GM12865 (cell line): ENCODE measurements at regions not wholly inside any gene's neighbourhood (a gene's known extent, or its start where the extent isn't known, plus 50 kb on each side); places are given as distances from the start of the nearest gene placed in this dataset.

ENCODE experiments used
- DNase-seq: peaks from one replicate; pipeline ENCODE4 v3.0.0; 2010; ENCODE audit warnings: low read depth
- H3K4me3 ChIP-seq: 2 replicates; pipeline ENCODE4 v1.5.1; 2011; ENCODE audit warnings: mild to moderate bottlenecking, low read depth, low read length, control low read depth
- TF ChIP-seq, protein P1 (sequence below): IDR thresholded peaks from 2 replicates; pipeline ENCODE4 v1.5.1; 2011; ENCODE audit warnings: low read length, control low read depth, low read depth, inconsistent platforms; ENCODE audit not compliant: insufficient read depth; ENCODE audit errors: missing control alignments

DNA sequence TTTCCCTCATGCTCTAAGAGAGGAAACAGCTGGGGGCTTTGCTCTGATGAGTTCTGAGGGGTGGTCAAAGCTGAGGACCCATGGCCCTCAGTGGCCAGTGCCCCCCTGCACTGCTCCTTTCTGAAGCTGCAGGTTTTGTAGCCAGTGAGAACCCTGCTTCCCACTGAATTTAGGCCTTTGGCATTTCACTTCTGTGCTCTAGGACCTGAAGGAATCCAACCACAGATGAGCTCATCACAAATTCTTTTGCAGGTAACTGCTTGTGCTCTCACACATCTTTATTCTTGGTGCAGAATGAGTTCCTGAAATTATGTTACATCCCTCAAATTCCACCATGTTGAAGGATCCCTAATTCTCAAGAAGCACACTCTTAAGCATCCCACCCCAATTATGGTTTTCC is 248.7 kb upstream of the IRF2BP2 start:
- TF ChIP-seq, protein P1, sequence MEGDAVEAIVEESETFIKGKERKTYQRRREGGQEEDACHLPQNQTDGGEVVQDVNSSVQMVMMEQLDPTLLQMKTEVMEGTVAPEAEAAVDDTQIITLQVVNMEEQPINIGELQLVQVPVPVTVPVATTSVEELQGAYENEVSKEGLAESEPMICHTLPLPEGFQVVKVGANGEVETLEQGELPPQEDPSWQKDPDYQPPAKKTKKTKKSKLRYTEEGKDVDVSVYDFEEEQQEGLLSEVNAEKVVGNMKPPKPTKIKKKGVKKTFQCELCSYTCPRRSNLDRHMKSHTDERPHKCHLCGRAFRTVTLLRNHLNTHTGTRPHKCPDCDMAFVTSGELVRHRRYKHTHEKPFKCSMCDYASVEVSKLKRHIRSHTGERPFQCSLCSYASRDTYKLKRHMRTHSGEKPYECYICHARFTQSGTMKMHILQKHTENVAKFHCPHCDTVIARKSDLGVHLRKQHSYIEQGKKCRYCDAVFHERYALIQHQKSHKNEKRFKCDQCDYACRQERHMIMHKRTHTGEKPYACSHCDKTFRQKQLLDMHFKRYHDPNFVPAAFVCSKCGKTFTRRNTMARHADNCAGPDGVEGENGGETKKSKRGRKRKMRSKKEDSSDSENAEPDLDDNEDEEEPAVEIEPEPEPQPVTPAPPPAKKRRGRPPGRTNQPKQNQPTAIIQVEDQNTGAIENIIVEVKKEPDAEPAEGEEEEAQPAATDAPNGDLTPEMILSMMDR = no peak
- no peak for DNase-seq
- no peak overlapping the region for H3K4me3 ChIP-seq

DNA sequence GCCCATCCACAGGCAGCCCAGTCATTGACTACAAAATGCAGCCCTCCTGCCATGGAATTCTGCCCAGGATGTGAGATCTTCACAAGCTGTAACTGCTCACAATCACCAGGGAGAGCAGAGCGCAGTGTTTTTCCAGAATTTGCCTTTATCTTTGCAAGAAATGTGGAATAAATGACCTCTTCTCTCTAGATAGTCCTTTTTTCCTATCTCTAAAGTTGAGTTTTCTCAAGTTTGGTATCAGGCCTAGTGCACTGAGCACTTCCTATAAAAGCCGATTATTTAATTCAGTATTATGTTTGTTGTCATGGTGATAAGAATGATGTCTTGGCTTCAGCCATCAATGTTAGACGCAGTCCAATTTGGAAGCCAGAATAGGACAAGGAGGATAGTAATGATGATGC is 246.9 kb upstream of the IRF2BP2 start:
- no peak for DNase-seq
- H3K4me3 ChIP-seq = no peak overlapping the region
- TF ChIP-seq, protein P1 = no peak

DNA sequence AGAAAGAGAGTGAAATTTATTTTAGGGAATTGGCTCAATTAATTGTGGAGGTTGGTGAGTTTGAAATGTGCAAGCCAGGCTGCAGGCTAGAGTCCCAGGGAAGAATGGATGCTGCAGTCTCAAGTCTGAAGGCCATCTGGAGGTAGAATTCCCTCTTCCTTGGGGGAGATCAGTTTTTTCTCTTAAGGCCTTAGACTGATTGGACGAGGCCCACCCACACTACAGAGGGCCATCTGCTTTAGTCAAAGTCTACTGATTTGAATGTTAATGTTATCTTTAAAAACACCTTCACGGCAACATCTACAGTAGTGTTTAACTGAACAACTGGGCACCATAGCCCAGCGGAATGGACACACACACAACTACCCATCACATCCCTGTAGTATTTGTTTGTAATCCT is 245.9 kb upstream of the IRF2BP2 start:
- DNase-seq = no peak
- no peak overlapping the region for H3K4me3 ChIP-seq
- TF ChIP-seq, protein P1 = no peak

DNA sequence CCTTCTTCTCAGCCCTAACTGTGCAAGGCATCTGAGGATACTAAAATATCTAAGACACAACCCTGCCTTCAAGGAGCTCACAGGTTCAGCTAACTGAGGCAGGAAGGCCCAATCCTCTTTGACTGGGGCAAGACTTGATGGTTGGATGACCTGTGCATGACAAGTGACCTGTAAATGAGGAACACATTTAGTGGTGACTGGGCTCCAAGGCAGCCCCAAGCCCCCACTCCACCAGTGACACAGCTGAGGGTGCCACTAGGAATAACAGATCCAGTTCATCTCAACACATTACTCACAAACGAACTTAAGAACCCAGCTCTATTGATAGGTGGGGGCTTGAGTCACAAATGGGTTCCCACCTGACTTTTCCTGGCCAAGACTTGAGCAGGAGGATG is 244.7 kb upstream of the IRF2BP2 start:
- no peak for DNase-seq
- H3K4me3 ChIP-seq = no peak overlapping the region
- TF ChIP-seq, protein P1 = no peak

DNA sequence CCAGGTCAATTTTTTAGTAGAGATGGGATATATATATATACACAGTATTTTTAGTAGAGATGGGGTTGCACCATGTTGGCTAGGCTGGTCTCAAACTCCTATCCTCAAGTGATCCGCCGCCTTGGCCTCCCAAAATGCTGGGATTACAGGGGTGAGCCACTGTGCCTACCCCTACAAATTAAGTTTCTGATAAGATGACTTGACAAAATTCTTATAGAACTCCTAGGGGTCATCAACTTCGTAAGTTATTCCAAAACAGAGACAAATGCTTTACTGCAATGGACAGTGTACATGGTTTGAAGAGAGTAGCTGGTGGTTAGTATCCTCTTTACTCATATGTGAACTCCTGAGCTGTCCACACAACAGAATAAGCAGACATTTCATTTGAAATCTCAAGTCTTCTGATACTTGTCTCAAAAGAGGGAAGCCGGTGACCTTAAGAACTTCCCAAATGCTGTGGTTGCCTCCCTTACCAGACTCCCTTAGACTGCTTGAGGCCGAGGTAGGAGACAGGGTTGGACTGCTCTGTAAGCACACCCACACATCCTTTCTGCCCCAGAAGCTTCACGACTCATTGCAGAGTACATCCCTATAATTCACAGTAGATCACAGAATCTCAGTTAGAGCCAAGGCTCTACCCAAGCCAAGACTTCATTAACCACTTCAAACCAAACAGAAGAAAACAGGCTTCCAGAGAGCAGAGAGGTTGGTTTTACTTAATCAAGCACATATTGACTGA is 244.1 kb upstream of the IRF2BP2 start:
- no peak for DNase-seq
- no peak overlapping the region for H3K4me3 ChIP-seq
- TF ChIP-seq, protein P1 = no peak

DNA sequence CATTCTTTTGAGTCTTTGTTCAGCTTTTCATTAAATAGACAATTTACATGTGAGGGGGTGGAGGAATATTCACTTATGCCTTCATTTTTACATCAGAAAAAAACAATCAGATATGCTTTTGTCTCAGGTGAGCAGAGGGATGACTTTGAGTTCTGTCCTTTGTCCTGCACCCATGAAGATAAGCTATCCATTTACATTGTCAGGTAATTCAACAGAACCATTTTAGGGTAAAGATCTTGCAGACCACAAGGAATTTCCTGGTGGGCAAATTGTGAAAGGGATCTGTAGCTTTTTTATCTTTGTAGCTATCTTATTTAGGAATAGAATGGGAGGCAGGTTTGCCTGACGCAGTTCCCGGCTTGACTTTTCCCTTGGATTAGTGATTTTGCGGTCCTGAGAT is 242.7 kb upstream of the IRF2BP2 start:
- no peak for DNase-seq
- TF ChIP-seq, protein P1 = no peak
- no peak overlapping the region for H3K4me3 ChIP-seq
